ENCODE measurements at regions not wholly inside any gene's neighbourhood (a gene's known extent, or its start where the extent isn't known, plus 50 kb on each side); places are given as distances from the start of the nearest gene placed in this dataset.
A peak's percentile ranks its signal among the peaks of the same experiment; 100 is the strongest.
"Not testable (repeated sequence)": the region's sequence is repeated elsewhere in the genome, so short reads cannot be mapped to it uniquely, and the experiment has no call there.

DNA sequence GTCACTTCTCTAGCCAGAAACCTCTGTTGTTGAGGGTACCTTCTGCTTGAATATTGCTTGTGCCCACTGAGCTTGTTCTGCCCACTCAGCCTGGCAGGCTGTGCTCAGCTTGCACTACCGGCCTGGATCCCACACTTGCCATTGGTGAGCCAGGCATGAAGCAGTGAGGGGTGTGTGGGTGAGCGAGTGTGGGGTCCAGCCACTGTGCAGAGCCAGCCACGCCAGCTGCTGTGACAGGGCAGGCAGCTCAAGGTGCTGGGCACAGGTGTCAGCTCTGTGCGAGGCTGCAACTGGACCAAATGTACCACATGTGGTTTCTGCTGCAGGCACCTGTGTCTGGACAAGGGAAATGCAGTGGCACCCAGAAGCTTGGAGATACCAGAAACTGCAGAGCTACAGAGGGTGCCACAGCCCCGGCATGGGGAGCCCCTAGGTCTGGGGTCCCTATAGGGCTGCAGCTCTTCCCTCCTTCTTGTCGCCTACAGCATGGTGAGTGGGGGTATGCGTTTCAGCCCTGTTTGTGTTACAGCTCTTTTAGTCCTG lies 305.1 kb upstream of the RIOK2 start:
- no peaks in the 10 kb centered on the region for H3K27me3 ChIP-seq (ENCODE audit: insufficient read depth, low read length)
- no peak overlapping the region for H3K4me3 ChIP-seq (ENCODE audit: low read length)
- no peaks in the 10 kb centered on the region for H3K9me3 ChIP-seq (ENCODE audit: insufficient read depth, low read depth, low read length)
- no peak overlapping the region for H3K27ac ChIP-seq (ENCODE audit: low read length)
- H3K9ac ChIP-seq (ENCODE audit: low read depth, low read length), result no peak overlapping the region
- H3K36me3 ChIP-seq (ENCODE audit: insufficient read depth, low read depth, low read length), result no peaks in the 10 kb centered on the region
- no peaks in the 10 kb centered on the region for H3K4me1 ChIP-seq (ENCODE audit: insufficient read depth, low read length)

DNA sequence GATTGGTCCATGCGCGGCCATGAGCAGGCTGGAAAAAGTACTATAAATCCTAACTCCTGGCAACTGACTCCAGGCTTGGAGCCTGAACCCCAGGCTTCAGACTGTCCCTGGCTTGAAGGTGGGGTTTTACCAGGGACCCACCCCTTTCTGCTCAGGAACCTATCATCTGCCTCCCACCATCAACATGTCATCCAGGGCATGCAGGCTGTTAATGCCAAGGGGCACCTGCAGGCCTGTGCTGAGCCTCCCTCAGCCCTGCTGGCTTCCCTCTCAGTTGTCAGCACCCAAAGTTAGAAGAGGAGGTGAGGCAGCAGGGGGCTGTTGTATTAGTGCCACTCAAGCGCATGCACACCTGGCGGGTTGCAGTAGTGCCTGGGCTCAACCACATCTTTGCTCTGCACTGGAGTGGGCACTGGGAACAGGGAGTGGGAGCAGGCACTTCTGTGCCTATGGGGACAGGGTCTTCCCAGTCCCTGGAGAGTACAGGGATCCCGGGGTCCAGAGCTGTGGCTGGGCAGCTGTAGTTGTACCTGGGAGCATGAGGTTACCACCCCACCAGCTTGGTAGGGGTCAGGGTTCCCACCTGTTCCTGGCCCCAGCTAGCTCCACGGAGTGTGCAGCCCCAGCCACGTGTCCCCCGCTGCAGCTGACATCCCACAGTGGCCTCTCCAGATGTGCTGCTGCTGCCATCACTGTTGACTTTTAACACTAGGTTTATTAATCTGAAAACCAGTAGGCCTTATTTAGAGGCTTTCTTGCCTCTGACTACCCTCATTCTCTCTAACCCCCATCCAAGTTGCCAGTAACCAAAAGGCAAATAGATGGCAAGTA lies 306.2 kb upstream of the RIOK2 start:
- H3K4me3 ChIP-seq (ENCODE audit: low read length), result no peak overlapping the region
- H3K9me3 ChIP-seq (ENCODE audit: insufficient read depth, low read depth, low read length), result no peaks in the 10 kb centered on the region
- no peaks in the 10 kb centered on the region for H3K36me3 ChIP-seq (ENCODE audit: insufficient read depth, low read depth, low read length)
- H3K9ac ChIP-seq (ENCODE audit: low read depth, low read length), result no peak overlapping the region
- no peak overlapping the region for H3K27ac ChIP-seq (ENCODE audit: low read length)
- no peaks in the 10 kb centered on the region for H3K4me1 ChIP-seq (ENCODE audit: insufficient read depth, low read length)
- no peaks in the 10 kb centered on the region for H3K27me3 ChIP-seq (ENCODE audit: insufficient read depth, low read length)

DNA sequence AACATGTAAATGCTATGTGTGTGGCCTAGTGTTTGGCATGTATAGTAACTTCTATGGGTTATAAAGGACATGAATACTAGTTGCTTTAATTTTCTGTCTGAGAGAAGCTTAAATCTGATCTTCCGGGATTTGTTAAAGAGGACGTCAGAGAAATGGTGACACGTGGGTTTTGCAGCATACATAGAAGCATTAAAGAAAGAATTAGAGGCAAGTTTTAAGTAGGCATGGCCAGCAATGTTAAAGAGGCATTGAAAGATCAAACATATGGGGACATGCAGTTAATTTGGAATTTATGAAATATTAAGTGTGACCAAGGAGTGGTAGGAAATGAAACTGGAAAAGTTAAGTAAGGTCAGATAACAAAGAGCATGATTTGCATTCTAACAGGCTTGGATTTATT lies 311.4 kb upstream of the RIOK2 start:
- H3K9me3 ChIP-seq (ENCODE audit: insufficient read depth, low read depth, low read length), result no peaks in the 10 kb centered on the region
- no peaks in the 10 kb centered on the region for H3K27me3 ChIP-seq (ENCODE audit: insufficient read depth, low read length)
- H3K9ac ChIP-seq (ENCODE audit: low read depth, low read length), result no peak overlapping the region
- no peaks in the 10 kb centered on the region for H3K4me1 ChIP-seq (ENCODE audit: insufficient read depth, low read length)
- no peak overlapping the region for H3K27ac ChIP-seq (ENCODE audit: low read length)
- H3K4me3 ChIP-seq (ENCODE audit: low read length), result no peak overlapping the region
- no peaks in the 10 kb centered on the region for H3K36me3 ChIP-seq (ENCODE audit: insufficient read depth, low read depth, low read length)

DNA sequence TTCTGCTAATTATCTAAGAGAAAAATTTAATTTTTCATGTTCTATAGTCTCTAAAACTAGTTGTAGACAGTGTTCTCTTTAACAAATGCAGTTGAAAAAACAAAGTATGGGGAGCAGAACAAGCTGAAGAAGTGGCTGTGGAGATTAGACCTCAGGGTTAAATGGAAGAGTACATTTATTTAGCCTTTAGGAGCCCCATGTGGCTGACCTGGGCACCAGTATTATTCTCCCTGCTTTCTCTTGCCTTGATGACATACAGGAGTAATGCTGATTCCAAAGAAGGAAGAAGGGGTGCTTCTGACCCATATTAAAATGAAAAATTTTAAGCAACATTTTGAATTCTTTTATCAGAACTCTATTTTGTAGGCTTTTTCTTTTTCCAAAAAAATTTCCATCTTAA lies 312.3 kb upstream of the RIOK2 start:
- H3K9ac ChIP-seq (ENCODE audit: low read depth, low read length), result no peak overlapping the region
- no peaks in the 10 kb centered on the region for H3K9me3 ChIP-seq (ENCODE audit: insufficient read depth, low read depth, low read length)
- no peak overlapping the region for H3K4me3 ChIP-seq (ENCODE audit: low read length)
- H3K36me3 ChIP-seq (ENCODE audit: insufficient read depth, low read depth, low read length), result no peaks in the 10 kb centered on the region
- H3K27me3 ChIP-seq (ENCODE audit: insufficient read depth, low read length), result no peaks in the 10 kb centered on the region
- no peaks in the 10 kb centered on the region for H3K4me1 ChIP-seq (ENCODE audit: insufficient read depth, low read length)
- H3K27ac ChIP-seq (ENCODE audit: low read length), result no peak overlapping the region

DNA sequence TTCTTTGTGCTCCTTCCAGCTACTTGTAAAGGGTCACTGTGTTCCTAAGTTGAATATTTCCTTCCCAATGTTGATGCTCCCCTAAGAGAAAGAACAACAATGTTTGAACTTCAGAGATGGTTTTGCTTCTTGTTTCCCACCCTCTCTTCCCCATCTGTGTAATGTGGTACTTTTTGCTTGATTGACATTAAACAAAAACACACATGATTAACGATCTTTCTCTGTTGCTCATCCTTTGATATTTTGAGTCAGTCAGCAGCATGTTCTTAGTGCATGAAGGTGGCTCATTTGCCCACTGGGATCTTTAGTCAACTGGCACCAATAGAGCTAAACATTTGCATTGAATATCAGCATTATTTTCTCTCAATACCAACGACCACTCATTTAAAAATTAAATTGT lies 313.0 kb upstream of the RIOK2 start:
- H3K9ac ChIP-seq (ENCODE audit: low read depth, low read length), result no peak overlapping the region
- no peaks in the 10 kb centered on the region for H3K9me3 ChIP-seq (ENCODE audit: insufficient read depth, low read depth, low read length)
- H3K27ac ChIP-seq (ENCODE audit: low read length), result no peak overlapping the region
- H3K36me3 ChIP-seq (ENCODE audit: insufficient read depth, low read depth, low read length), result no peaks in the 10 kb centered on the region
- H3K27me3 ChIP-seq (ENCODE audit: insufficient read depth, low read length), result no peaks in the 10 kb centered on the region
- H3K4me3 ChIP-seq (ENCODE audit: low read length), result no peak overlapping the region
- no peaks in the 10 kb centered on the region for H3K4me1 ChIP-seq (ENCODE audit: insufficient read depth, low read length)

DNA sequence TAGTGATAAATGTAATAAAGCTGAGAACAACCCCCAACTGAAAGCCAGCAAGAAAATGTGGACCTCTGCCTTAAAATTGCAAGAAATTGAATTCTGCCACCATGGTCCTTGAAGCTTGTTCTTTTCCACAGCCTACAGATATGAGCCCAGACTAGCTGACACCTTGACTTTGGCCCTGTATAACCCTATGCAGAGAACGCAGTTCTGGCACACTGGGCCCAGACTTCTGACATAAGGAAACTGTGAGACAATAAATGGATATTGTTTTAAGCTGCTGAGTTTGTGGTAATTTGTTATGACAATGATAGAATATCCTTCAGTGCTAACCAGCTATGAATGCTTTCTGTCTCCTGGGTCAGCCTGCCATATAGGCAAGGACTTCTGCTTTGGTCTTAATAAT lies 315.6 kb upstream of the RIOK2 start:
- Histone ChIP-seq H3K4me1 (ENCODE audit: insufficient read depth, low read length) (no peaks in the 10 kb centered on the region), H3K4me3 (ENCODE audit: low read length) (no peak overlapping the region), H3K36me3 (ENCODE audit: insufficient read depth, low read depth, low read length) (no peaks in the 10 kb centered on the region), H3K27me3 (ENCODE audit: insufficient read depth, low read length) (no peaks in the 10 kb centered on the region), H3K9me3 (ENCODE audit: insufficient read depth, low read depth, low read length) (no peaks in the 10 kb centered on the region), H3K27ac (ENCODE audit: low read length) (no peak overlapping the region), H3K9ac (ENCODE audit: low read depth, low read length) (no peak overlapping the region)

DNA sequence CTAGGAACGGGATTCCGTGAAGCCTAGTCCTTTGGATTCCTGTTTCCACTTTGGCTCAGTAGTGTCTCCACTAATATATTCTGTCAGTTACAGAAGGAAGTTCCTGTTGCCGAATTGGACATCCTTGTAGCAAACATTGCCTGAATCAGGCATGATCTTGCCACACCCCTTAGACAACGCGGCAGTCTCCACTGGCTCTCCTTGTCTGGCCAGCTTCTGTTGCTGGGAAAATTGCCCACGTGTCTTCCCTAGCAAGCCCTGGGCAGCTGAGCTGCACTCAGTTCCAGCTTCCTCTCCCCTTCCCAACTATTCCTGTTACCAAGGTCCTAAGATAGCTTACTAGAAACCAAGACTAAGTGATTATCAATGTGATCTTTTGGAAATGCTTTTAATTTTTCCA lies 316.6 kb upstream of the RIOK2 start:
- H3K9me3 ChIP-seq (ENCODE audit: insufficient read depth, low read depth, low read length), result no peaks in the 10 kb centered on the region
- no peaks in the 10 kb centered on the region for H3K4me1 ChIP-seq (ENCODE audit: insufficient read depth, low read length)
- H3K27ac ChIP-seq (ENCODE audit: low read length), result no peak overlapping the region
- H3K27me3 ChIP-seq (ENCODE audit: insufficient read depth, low read length), result no peaks in the 10 kb centered on the region
- no peak overlapping the region for H3K4me3 ChIP-seq (ENCODE audit: low read length)
- H3K9ac ChIP-seq (ENCODE audit: low read depth, low read length), result no peak overlapping the region
- no peaks in the 10 kb centered on the region for H3K36me3 ChIP-seq (ENCODE audit: insufficient read depth, low read depth, low read length)

DNA sequence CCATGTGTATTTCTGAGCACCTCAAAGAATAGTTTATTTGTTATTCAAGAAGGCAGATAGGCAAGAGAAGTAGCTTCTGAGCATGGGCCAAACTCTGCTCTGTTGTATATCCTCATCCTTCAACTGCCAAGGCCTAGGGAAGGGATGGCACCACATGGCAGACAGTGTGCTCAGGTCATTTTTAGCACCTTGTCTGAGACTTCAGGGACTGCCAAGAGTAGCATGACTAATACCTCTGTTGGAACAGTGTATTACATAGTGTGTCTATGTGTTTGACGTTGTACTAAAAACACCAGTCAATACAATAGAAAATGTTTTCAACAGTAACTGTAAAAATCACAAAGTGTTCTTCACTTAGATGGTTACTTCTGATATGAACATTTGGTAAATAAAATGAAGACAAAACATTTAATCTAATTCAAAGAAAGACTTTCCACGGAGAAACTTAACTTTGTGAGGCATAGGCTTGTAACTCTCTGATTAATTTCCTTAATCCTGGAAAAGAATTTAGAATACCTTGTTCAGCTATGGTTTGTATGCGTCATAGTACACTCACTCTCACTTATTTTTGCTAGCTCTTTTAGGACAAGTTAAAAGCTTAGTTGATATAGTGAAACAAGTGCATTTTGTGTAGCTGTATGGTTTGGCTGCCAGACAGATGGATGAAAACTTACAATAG lies 318.4 kb upstream of the RIOK2 start:
- Histone ChIP-seq H3K4me3 (ENCODE audit: low read length) (no peak overlapping the region), H3K36me3 (ENCODE audit: insufficient read depth, low read depth, low read length) (no peaks in the 10 kb centered on the region), H3K27me3 (ENCODE audit: insufficient read depth, low read length) (no peaks in the 10 kb centered on the region), H3K27ac (ENCODE audit: low read length) (no peak overlapping the region), H3K4me1 (ENCODE audit: insufficient read depth, low read length) (no peaks in the 10 kb centered on the region), H3K9me3 (ENCODE audit: insufficient read depth, low read depth, low read length) (no peaks in the 10 kb centered on the region), H3K9ac (ENCODE audit: low read depth, low read length) (no peak overlapping the region)

DNA sequence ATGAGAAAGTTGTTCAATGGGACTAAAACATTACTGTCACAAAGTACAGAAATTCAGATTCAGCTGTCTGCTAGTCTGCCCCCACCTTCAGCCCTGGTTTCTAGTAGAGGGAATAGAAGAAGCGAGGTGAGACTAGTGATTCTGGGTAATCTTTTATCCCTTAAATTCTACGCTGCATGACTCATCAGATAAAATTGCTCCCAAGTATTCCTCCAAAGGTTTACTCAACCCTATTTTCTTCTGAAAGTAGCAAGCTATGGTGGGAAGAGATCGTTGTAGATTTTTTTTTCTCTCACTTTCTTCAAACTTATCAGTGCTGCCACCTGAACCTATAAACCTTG lies 318.9 kb upstream of the RIOK2 start:
- Histone ChIP-seq H3K4me1 (ENCODE audit: insufficient read depth, low read length) (no peaks in the 10 kb centered on the region), H3K27ac (ENCODE audit: low read length) (no peak overlapping the region), H3K36me3 (ENCODE audit: insufficient read depth, low read depth, low read length) (no peaks in the 10 kb centered on the region), H3K9me3 (ENCODE audit: insufficient read depth, low read depth, low read length) (no peaks in the 10 kb centered on the region), H3K9ac (ENCODE audit: low read depth, low read length) (no peak overlapping the region), H3K27me3 (ENCODE audit: insufficient read depth, low read length) (no peaks in the 10 kb centered on the region), H3K4me3 (ENCODE audit: low read length) (no peak overlapping the region)

DNA sequence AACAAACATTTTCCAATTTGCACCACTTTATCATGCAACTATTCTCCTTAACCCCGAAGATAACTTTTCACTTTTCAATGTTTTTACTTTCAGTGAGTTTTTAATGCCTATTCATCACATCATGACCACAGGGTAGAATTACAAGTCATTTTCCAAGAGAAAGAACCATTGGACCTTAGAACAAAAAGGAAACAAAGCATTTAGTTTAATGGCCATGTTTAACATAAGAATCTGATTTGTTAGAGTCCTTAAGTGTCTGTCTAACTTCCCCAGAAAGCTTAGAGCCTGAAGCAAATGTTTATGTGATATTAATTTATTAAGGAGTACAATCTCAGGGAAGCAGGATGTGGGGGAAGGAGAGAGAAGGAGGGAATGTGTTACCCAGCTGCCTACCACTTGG lies 325.8 kb upstream of the RIOK2 start:
- Histone ChIP-seq H3K27me3 (ENCODE audit: insufficient read depth, low read length) (no peaks in the 10 kb centered on the region), H3K4me1 (ENCODE audit: insufficient read depth, low read length) (peaks cover 10% of the 10 kb centered on the region), H3K9ac (ENCODE audit: low read depth, low read length) (no peak overlapping the region), H3K27ac (ENCODE audit: low read length) (no peak overlapping the region), H3K4me3 (ENCODE audit: low read length) (0 out of 2 replicates have a peak overlapping the region, but pooled peaks have one; percentile 17), H3K9me3 (ENCODE audit: insufficient read depth, low read depth, low read length) (no peaks in the 10 kb centered on the region), H3K36me3 (ENCODE audit: insufficient read depth, low read depth, low read length) (no peaks in the 10 kb centered on the region)

DNA sequence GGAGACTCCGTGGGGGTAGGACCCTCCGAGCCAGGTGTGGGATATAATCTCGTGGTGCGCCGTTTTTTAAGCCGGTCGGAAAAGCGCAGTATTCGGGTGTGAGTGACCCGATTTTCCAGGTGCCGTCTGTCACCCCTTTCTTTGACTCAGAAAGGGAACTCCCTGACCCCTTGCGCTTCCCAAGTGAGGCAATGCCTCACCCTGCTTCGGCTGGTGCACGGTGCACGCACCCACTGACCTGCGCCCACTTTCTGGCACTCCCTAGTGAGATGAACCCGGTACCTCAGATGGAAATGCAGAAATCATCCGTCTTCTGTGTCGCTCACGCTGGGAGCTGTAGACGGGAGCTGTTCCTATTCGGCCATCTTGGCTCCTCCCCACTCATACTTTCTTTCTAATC lies 336.5 kb upstream of the RIOK2 start:
- H3K4me3 ChIP-seq (ENCODE audit: low read length); H3K27me3 ChIP-seq (ENCODE audit: insufficient read depth, low read length); H3K9me3 ChIP-seq (ENCODE audit: insufficient read depth, low read depth, low read length); H3K27ac ChIP-seq (ENCODE audit: low read length); H3K4me1 ChIP-seq (ENCODE audit: insufficient read depth, low read length); H3K36me3 ChIP-seq (ENCODE audit: insufficient read depth, low read depth, low read length); H3K9ac ChIP-seq (ENCODE audit: low read depth, low read length): not testable (repeated sequence)

DNA sequence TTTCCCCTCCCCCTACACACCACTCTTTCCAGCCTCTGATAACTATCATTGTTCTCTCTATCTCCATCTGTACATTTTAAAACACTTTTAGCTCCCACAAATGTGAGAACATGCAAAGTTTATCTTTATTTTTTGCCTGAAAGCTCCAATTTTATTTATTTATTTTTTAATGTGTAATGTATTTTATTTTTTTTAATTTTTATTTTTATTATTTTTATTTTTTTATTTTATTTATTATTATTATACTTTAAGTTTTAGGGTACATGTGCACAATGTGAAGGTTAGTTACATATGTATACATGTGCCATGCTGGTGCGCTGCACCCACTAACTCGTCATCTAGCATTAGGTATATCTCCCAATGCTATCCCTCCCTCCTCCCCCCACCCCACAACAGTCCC lies 340.3 kb upstream of the RIOK2 start:
- H3K9ac ChIP-seq (ENCODE audit: low read depth, low read length); H3K27ac ChIP-seq (ENCODE audit: low read length); H3K36me3 ChIP-seq (ENCODE audit: insufficient read depth, low read depth, low read length); H3K4me1 ChIP-seq (ENCODE audit: insufficient read depth, low read length); H3K4me3 ChIP-seq (ENCODE audit: low read length); H3K9me3 ChIP-seq (ENCODE audit: insufficient read depth, low read depth, low read length); H3K27me3 ChIP-seq (ENCODE audit: insufficient read depth, low read length): not testable (repeated sequence)
